ENCODE measurements at regions not wholly inside any gene's neighbourhood (a gene's known extent, or its start where the extent isn't known, plus 50 kb on each side); places are given as distances from the start of the nearest gene placed in this dataset.

GRCh38 chr2:4884117-4884571 lies 808.0 kb upstream of the SOX11 start:
- no peaks in the 10 kb centered on the region for H3K27me3 ChIP-seq (ENCODE audit: insufficient read depth, poor library complexity, severe bottlenecking)
- no peak overlapping the region for H3K4me3 ChIP-seq (ENCODE audit: severe bottlenecking)
- no peak for TF ChIP-seq CTCF (IDR thresholded peaks at IDR 0.05; ENCODE audit: poor library complexity, severe bottlenecking)
- no peak for ATAC-seq (ENCODE audit: low read depth)
- no peak overlapping the region for H3K27ac ChIP-seq (ENCODE audit: poor library complexity, severe bottlenecking)
- H3K36me3 ChIP-seq (ENCODE audit: low read depth), result no peaks in the 10 kb centered on the region
- H3K9me3 ChIP-seq (ENCODE audit: severe bottlenecking), result no peaks in the 10 kb centered on the region
- no peaks in the 10 kb centered on the region for H3K4me1 ChIP-seq (ENCODE audit: insufficient read depth, poor library complexity, severe bottlenecking)
- no peak for DNase-seq (ENCODE audit: low spot score)

GRCh38 chr2:4891394-4891793 lies 800.8 kb upstream of the SOX11 start:
- Histone ChIP-seq H3K36me3 (ENCODE audit: low read depth) (no peaks in the 10 kb centered on the region), H3K27me3 (ENCODE audit: insufficient read depth, poor library complexity, severe bottlenecking) (no peaks in the 10 kb centered on the region), H3K4me3 (ENCODE audit: severe bottlenecking) (no peak overlapping the region), H3K9me3 (ENCODE audit: severe bottlenecking) (no peaks in the 10 kb centered on the region), H3K27ac (ENCODE audit: poor library complexity, severe bottlenecking) (no peak overlapping the region), H3K4me1 (ENCODE audit: insufficient read depth, poor library complexity, severe bottlenecking) (no peaks in the 10 kb centered on the region)
- ATAC-seq (ENCODE audit: low read depth) (no peak), DNase-seq (ENCODE audit: low spot score) (no peak)
- TF ChIP-seq CTCF (IDR thresholded peaks at IDR 0.05; ENCODE audit: poor library complexity, severe bottlenecking), result no peak

GRCh38 chr2:4895371-4895770 lies 796.8 kb upstream of the SOX11 start:
- Histone ChIP-seq H3K4me3 (ENCODE audit: severe bottlenecking) (no peak overlapping the region), H3K27me3 (ENCODE audit: insufficient read depth, poor library complexity, severe bottlenecking) (no peaks in the 10 kb centered on the region), H3K36me3 (ENCODE audit: low read depth) (no peaks in the 10 kb centered on the region), H3K4me1 (ENCODE audit: insufficient read depth, poor library complexity, severe bottlenecking) (peaks cover 21% of the 10 kb centered on the region), H3K27ac (ENCODE audit: poor library complexity, severe bottlenecking) (no peak overlapping the region), H3K9me3 (ENCODE audit: severe bottlenecking) (no peaks in the 10 kb centered on the region)
- ATAC-seq (ENCODE audit: low read depth) (no peak), DNase-seq (ENCODE audit: low spot score) (no peak)
- TF ChIP-seq CTCF (IDR thresholded peaks at IDR 0.05; ENCODE audit: poor library complexity, severe bottlenecking), result no peak

GRCh38 chr2:4898706-4899105 lies 793.5 kb upstream of the SOX11 start:
- Histone ChIP-seq H3K9me3 (ENCODE audit: severe bottlenecking) (no peaks in the 10 kb centered on the region), H3K4me1 (ENCODE audit: insufficient read depth, poor library complexity, severe bottlenecking) (peaks cover 21% of the 10 kb centered on the region), H3K36me3 (ENCODE audit: low read depth) (no peaks in the 10 kb centered on the region), H3K27ac (ENCODE audit: poor library complexity, severe bottlenecking) (peak overlapping the region; percentile 46), H3K4me3 (ENCODE audit: severe bottlenecking) (no peak overlapping the region), H3K27me3 (ENCODE audit: insufficient read depth, poor library complexity, severe bottlenecking) (no peaks in the 10 kb centered on the region)
- ATAC-seq (ENCODE audit: low read depth) (peak; percentile 100), DNase-seq (ENCODE audit: low spot score) (no peak)
- TF ChIP-seq CTCF (IDR thresholded peaks at IDR 0.05; ENCODE audit: poor library complexity, severe bottlenecking), result no peak

GRCh38 chr2:4900242-4900641 lies 791.9 kb upstream of the SOX11 start:
- Histone ChIP-seq H3K27ac (ENCODE audit: poor library complexity, severe bottlenecking) (no peak overlapping the region), H3K36me3 (ENCODE audit: low read depth) (no peaks in the 10 kb centered on the region), H3K9me3 (ENCODE audit: severe bottlenecking) (no peaks in the 10 kb centered on the region), H3K4me3 (ENCODE audit: severe bottlenecking) (no peak overlapping the region), H3K27me3 (ENCODE audit: insufficient read depth, poor library complexity, severe bottlenecking) (no peaks in the 10 kb centered on the region), H3K4me1 (ENCODE audit: insufficient read depth, poor library complexity, severe bottlenecking) (peaks cover 21% of the 10 kb centered on the region)
- DNase-seq (ENCODE audit: low spot score) (no peak), ATAC-seq (ENCODE audit: low read depth) (no peak)
- no peak for TF ChIP-seq CTCF (IDR thresholded peaks at IDR 0.05; ENCODE audit: poor library complexity, severe bottlenecking)
